NOMO-1 treated with dmso at 0.1 percent for 144 hours (cell line): ENCODE measurements at regions not wholly inside any gene's neighbourhood (a gene's known extent, or its start where the extent isn't known, plus 50 kb on each side); places are given as distances from the start of the nearest gene placed in this dataset.

ENCODE experiments used
- DNase-seq: peaks from one replicate; lab custom pipeline; 2025; ENCODE audit not compliant: unreplicated experiment; lab: John Stamatoyannopoulos, UW

GRCh38 chr14:100381395-100382105 lies 58.4 kb downstream of the SLC25A47 start:
- DNase-seq: no peak

- no peak for DNase-seq
Observed at GRCh38 chr14:100382106-100382455, 58.9 kb downstream of the SLC25A47 start.

- peak; percentile 35 for DNase-seq
Observed at GRCh38 chr14:100383727-100384158, 60.6 kb downstream of the SLC25A47 start.

DNA sequence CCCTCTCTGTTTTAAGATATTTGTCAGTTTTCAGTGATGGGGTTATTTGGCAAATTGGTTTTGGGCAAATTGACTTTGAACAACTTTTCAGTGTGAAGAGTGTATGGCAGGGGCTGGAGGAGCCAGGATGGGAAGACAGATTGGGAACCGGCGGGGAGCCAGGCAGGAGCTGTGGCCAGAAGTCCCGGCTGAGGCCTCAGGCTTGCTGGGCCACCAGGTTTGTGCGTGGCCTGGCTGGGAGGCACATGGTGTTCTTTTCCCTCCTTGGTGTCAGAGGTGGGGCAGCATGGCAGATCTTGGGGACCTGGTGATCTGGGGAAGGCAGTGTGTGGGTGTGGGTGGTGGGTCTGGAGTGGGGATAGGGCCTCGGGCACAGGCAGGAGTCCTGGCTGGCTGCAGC lies 61.1 kb downstream of the SLC25A47 start:
- no peak for DNase-seq

GRCh38 chr14:100384819-100385813 lies 62.0 kb downstream of the SLC25A47 start:
- no peak for DNase-seq

- no peak for DNase-seq
Observed at GRCh38 chr14:100386121-100386520, 63.0 kb downstream of the SLC25A47 start.

DNA sequence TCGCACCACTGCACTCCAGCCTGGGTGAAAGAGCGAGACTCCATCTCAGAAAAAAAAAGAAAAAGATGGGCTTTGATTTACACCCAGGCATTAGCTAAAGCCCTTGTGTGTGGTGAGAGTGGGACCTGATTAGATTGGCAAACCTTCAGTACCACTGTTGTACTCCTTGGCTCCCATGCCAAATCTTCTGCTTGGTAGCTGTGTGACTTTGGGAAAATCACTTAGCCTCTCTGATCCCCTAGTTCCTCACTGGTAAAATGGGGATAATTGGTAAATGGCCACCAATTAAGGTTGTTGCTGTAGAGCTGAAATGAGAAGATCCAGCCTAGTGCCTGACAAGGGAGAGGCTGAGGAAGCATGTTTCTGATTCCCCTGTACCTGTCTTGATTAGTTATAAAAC lies 63.7 kb downstream of the SLC25A47 start:
- no peak for DNase-seq

GRCh38 chr14:100387450-100387849 lies 64.3 kb downstream of the SLC25A47 start:
- no peak for DNase-seq

DNA sequence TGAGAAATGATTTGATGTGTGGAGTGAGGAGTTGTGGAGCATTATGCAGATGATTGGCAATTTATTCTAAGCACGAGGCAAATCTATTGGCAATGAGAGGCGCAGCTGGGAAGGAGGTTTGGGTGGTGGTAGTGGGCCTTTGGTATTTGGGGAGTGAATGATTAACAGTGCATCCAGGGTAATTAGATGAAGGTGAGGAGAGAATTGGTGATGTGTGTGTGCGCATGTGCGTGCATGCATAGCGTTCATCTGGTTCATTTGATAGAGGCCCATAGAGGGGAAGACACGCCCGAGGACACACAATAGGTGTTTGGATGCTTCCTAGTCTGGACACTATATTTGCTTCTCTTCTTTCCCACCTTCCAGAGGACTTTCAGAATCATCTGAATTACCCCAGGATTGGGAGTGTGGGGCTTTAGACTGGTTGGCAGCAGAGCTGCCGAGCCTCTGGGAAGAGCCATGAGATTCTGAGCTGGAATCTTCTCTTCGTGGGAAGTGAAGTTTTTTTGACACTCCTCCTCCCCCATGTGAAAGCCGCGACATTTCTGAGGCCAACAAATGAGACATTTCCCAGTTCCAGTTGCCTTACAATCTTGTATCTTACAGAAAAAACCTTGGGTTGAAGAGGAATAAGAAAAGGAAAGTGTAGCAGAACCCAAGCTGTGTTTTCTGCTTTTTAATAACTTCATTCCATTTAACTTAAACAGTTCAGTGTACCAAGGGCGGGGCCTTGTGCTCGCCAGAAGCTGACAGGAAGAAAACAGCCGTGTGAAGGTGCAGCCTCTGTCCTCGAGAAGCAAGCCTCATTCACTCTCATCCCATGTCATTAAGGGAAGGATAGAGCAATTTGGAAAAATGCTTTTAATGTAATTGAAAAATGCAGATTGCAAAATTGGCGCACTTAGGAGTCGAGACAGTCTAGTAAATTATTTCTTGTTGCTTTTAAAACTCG lies 65.2 kb downstream of the SLC25A47 start:
- no peak for DNase-seq

DNA sequence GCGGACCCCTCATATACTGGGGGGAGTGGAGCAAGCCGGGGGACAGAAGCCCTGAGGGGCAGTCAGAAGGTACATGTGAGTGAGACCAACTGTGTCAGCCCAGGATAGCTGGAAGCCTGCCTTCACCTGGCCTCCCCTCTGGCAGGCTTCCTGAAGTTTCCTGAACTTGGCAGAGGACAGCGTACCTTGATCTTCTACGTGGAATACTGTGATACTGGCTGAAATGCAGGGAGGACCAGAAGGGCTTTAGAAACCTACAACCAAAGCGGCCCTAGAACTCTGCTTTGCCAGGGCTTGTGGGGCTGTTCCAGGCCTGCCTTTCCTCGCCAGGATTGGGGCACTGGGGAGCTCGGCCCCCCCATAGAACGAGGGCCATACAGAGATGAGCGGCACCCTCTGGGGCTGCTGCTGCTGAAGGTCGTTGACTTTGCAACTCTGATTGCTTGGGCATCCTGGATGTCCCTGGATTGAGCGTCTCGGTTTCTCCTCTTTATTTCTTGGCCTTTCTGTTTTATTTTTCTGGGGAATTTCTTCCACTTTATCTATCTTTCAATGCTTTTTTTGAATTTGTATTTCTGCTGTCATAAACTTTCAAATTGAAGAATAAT lies 66.5 kb downstream of the SLC25A47 start:
- no peak for DNase-seq

GRCh38 chr14:100391173-100391572 lies 68.0 kb downstream of the SLC25A47 start:
- DNase-seq: no peak

- DNase-seq: no peak
Observed at GRCh38 chr14:100391724-100392123, 68.6 kb downstream of the SLC25A47 start.

DNA sequence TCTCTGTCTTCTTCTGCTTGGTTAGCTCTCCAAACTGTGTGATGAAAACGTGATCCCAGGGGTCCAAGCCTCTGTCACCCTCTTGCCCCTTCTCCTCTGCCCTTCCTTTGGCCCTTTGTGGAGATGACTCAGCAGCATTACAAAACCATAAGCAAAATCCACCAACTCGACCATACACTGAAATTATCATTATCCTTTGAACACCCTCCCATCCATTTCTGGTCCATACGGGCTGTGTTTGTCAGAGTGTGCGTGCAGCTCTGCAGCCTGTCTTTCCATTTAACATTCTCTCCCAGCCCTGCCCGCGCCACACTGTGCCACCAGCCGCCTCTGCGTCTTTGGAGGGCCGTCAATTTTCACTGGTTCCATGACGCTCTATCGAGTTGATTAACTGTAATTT lies 69.2 kb downstream of the SLC25A47 start:
- DNase-seq: no peak

- DNase-seq: no peak
Observed at GRCh38 chr14:100393362-100393761, 70.2 kb downstream of the SLC25A47 start.

DNA sequence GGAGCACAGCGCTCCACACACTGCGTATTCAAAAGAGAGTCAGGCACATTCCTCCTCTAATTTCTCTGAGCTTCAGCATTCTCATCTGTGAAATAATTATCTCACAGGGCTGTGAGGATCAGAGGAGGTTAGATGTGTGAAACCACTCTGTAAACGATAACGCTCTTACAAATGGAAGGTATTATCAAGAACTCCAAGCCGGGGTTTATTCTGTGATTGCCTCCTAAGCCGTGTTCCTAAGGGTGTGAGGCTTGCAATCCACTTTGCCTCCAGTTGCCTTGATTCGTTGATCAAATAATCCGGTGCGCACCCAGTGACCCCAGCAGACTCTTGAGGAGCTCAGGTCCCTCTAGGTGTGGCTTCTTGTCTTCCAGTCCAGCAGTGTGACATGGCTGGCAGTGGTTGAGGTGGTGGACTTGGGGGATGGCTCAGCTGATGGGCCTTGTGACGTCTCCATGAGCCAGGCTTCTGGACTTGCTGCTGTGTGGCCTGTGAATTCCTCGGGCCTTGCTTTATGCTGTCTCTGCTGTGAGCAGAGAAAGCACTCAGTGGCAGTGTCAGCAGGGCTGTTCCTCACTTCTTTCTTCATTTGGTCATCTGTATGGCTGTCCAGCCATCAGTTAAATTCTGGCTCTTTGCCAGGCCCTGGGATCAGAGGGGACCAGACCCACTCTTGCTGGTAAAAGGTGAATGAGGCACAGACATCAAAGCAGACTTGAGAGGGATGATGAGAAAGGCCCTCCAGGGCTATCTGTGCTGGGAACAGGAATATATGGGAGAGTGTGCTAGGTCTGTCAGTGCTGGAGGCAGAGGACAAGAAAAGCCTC lies 71.0 kb downstream of the SLC25A47 start:
- no peak for DNase-seq

DNA sequence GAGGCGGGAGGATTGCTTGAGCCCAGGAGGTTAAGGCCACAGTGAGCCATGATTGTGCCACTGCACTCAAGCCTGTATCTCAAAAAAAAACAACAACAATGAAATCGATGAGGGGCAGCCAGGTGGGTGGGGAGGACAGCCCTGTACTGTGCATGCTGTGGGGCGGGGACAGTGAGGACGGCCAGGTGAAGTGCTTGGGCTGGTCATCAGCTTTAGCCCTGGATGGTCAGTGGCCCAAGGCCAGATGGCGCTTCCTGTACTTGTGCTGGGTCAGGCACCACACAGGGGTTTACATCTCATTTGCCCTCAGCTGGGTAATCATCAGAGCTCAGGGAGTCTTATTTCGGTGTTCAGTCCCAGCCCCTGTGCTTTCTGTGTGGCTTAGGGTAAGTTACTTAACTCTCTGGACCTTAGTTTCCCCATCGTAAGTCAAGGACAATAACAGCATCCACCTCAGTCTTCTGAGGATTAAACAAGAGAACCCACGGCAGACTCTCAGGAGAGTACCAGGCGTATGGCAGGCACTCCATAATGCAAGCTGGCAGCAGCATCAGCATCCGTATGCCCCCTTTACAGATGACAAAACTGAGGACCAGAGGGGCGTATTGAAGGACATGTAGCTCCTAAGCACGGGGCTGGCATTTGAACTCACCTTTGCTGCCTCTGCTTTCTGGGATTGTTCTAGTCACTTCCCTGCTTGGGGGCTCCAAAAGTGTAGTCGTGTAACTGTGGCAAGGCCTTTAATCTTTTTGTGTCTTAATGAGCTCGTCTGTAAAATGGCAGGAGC lies 71.9 kb downstream of the SLC25A47 start:
- no peak for DNase-seq

- DNase-seq: no peak
Observed at GRCh38 chr14:100396266-100396795, 73.2 kb downstream of the SLC25A47 start.

DNA sequence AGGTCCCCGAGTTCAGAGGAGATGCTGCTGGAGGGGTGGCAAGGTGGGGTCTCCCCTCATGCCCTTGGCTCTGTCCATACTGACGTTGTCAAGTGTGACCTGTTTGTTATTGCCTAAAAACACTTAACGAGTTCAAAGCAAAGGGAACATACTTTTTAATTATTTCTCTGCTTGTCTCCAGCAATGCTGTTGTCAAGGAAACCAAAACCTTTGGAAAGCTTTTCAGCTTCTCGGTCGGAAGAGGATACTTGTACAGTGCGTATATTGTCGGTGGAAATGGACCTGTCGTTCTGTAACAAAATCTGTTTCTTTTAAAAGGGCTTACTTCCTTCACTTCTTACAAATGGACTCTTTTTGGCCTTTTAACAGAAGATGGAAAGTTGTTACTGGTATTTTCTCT lies 73.9 kb downstream of the SLC25A47 start:
- DNase-seq: no peak

- DNase-seq: no peak
Observed at GRCh38 chr14:100398044-100398443, 74.9 kb downstream of the SLC25A47 start.
